ENCODE measurements at regions not wholly inside any gene's neighbourhood (a gene's known extent, or its start where the extent isn't known, plus 50 kb on each side); places are given as distances from the start of the nearest gene placed in this dataset.

- no peak for TF ChIP-seq CTCF (IDR thresholded peaks at IDR 0.05; ENCODE audit: low read length)
- no peak for TF ChIP-seq EZH2phosphoT487 (IDR thresholded peaks at IDR 0.05; ENCODE audit: low read length)
Observed at GRCh38 chr21:35197992-35198431, 148.9 kb upstream of the RUNX1 start.
